ENCODE measurements at regions not wholly inside any gene's neighbourhood (a gene's known extent, or its start where the extent isn't known, plus 50 kb on each side); places are given as distances from the start of the nearest gene placed in this dataset.
A peak's percentile ranks its signal among the peaks of the same experiment; 100 is the strongest.

DNA sequence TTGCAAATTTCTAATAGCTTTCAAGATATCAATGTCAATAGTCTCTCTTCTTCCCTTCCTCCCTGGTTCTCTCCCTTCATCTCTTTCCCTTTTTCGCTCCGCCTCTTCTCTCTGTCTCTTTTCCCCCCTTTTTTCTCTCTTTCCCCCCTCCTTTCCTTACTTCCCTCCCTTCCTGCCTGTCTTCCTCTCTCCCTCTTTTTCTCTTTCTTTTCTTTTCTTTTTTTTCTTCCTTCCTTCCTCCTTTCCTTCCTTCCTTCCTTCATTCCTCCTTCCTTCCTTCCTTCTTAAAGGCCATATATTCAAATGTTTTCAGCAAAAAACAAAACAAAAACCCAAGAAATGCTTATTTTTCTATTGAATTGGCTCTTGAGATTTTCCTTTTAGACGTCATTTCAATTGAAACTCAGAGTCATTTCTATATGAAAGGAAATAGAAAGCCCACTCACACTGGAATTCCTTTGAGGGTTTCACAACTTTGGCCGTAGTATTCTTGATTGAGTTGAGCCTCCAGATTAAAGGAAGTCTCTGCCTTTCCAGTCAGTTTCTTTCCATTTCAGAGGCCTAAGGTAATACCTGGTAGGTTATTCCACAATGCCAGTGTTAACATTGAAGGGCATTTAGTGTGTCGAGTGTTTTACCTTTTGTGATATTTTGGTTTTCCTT, 551.5 kb downstream of the LMO4 start:
- DNase-seq (ENCODE audit: low spot score), result no peak

DNA sequence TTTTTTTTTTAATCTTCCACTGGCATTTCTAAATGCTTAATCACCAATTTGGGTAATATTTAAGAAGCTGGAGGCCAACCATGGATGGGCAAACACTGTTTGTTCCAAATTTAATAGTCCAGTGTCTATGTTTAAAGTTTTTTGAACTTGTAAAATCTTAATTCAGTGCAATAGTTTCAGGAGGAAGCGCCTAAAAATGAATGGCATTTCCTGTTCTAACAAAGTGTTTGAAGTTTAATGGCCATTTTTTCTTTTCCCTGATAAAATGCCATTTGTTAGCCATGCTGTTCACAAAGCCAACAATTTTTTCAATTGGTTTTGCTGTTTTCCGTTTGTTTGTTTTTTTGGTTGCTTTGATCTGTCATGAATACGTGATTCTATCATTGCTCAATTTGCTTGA, 552.1 kb downstream of the LMO4 start:
- DNase-seq (ENCODE audit: low spot score), result no peak

DNA sequence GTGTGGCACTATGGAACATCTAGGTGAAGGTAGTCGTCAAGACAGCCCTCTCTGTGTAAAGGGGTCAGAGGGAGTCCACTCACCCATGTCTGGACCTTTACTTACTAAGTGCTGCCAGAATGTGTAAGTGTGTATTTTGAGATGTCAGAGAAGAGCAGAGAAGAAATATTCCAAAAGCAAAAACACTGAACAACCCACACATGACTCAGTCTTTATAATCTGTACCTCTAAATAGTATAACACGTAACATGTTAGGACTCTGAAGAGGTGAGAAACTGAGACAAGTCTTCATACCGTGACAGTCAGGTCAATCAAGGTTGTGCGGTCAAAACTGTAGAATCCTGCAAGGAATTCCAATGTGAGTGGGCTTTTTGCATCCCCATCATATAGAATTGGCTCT, 555.2 kb downstream of the LMO4 start:
- DNase-seq (ENCODE audit: low spot score), result no peak

DNA sequence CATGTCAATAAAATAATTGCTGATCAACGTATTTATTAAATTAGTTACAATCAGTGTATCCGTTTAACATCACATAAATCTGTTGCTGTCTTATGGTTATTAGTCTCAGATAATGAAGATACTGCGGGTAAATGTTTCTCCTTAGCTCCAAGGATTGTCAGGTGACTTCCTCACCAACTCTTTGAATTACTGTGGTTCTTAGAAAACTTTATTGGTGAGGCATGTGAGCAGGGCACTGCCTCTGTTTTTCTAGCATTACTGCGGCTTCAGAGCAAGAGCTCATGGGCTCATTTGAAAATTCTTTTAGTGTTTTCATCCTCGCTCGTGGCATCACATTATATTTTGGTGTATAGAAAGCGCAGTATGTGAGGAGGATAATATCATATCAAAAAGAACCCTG, 555.9 kb downstream of the LMO4 start:
- DNase-seq (ENCODE audit: low spot score), result no peak

DNA sequence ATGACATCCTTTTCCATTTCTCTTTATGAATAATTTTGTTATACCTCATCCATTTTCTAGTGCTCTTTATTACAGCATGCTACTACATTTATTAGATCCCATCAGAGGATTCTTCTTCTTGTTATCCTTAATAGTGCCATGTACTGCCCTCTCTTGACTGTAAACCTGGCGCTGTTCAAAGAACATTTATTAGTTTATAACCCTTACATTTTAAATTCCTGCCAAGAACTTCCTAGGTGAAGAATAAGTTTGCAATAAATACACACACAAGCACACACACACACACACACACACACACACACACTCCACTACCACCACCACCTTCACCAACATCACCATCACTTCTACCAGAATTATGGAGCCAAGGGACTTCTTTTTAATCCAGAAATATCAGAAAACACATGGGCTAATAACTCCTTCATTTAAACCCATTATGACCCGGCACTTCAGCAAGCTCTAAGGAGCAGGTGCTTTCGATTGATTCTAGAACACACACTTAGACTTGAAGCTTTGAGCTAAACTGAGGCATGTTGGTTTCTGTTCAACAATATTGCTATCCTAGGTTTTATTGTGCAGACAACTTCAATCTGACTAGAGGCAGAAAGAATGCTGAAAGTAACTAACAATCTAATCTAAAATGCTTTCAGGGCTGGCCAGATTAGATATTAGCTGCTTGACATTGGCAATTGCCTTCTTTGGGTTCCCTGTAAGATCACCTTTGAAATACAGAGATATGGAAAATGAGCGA, 556.8 kb downstream of the LMO4 start:
- DNase-seq (ENCODE audit: low spot score), result no peak

DNA sequence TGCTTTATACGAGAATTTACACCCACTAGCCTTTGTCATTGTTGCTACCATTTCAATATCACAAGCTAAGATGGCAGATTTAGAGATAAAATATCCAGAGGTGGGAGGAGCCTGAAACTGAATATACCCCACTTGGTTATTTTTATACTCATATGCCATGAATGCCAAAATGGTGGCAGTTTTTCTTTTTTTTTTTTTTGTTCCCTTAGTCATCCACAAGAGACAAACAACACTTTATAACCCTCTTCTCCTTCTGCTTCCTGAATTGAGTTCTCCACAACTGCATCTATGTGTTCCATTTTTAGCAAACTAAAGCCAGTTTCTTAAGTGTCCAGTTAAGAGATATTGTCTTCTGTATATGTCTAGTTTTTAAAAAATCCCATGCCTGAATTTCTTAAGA, 558.4 kb downstream of the LMO4 start:
- DNase-seq (ENCODE audit: low spot score), result no peak

DNA sequence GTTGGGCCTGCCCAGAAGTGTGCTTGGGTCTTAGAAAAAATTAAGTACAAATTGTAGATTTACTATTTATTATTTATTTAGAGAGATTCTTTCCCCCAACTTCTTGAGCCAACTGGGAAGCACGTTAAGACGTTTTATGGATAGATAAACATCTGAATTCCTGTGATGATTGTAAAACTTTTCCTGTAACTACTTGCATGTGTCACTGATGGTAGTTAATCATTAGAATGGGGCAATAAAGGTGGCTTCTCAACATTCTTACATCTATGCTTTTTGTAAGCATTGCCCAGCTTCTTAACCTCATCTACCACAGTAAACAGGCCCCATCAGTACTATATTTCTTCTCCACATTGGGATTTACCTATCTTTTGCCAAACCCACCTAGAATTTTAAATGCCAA, 559.8 kb downstream of the LMO4 start:
- DNase-seq (ENCODE audit: low spot score), result peak; percentile 40

DNA sequence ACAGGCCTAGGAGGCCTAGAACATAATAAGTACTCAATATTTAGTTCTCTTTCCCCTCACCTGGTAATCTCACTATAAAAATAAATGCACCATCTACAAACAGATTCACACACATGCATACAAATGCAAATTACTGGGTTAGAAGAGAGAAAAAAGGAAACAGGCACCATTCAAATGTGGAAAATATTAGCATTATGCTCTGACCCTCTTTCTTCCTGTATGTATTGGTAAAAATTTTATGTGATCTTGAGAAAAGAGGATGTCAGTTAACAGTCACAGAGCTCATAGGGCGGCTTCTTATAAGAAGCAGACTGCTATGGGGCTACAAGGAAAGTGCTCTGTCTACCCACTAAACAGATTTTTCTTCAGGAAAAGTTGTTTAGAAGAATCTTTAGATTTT, 565.4 kb downstream of the LMO4 start:
- DNase-seq (ENCODE audit: low spot score), result no peak

DNA sequence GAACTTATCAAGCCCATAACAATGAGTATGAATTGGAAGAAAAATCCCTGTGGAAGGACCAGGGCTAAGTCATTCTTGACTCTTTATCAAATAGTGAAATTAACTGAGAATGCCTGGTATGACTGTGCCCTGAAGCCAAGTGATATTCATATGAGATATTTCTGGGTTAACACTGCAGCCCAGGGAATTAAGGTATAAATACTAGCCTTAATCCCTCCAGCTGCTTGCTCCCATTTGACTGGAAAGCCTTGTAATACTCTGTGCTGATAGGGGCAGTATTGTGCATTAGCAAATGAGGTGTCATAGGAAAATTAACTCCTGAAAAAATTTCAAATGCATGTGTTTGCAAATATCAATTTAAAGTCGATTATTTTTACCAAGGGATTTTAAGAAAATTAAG, 568.8 kb downstream of the LMO4 start:
- DNase-seq (ENCODE audit: low spot score), result no peak

DNA sequence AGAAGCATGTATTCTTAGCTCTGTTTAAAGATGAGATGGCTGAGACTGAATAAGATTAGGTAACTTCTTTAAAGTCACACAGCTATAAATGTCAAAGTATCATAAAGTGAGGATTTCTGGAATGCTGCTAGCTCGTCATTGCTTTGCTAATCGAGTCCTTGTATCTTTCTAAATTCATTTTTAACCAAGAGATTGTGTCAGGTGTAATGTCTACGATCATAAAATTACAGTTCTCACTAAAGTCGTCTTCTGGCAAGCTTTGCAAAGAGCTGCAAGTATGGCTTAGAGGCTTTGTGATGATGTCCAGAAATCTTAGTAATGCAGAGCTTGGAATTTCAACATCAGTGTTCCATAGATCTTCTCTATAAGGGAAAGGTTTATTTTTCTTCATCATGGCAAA, 569.8 kb downstream of the LMO4 start:
- no peak for DNase-seq (ENCODE audit: low spot score)

DNA sequence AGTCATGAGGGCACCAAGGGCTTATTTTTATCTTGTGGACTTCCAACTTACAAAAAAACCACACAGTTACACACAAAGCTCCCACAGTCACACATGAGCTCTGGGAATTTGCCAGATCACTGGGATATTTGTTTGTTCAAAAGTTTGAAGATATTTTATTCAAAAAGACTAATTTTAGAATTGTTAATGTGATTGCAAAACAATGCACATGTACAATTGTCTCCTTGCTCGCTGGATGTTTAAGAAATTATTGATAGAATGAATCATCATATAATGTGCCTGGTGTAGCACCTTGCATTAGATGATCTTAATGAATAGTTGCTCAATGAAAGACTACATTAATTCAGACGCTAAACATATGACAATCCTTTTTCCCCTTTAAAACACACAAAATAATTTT, 570.3 kb downstream of the LMO4 start:
- no peak for DNase-seq (ENCODE audit: low spot score)

DNA sequence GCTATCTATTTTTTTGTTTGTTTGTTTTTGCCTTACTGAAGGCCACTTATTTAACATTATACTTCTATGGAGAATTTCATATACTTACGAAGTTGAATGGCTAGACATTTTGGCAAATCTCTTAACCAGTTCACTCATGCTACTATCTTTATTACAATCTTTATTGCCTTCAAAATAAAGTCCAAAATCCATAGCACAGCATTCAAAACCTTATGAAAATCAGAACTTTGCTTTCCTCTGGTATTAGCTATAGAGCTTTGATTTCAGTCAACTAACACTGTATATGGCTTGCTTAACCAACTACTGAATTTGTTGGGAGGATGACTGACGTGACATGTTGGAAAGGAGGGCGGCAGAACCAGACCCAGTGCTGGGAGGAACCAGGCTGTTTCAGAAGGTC, 571.1 kb downstream of the LMO4 start:
- no peak for DNase-seq (ENCODE audit: low spot score)

DNA sequence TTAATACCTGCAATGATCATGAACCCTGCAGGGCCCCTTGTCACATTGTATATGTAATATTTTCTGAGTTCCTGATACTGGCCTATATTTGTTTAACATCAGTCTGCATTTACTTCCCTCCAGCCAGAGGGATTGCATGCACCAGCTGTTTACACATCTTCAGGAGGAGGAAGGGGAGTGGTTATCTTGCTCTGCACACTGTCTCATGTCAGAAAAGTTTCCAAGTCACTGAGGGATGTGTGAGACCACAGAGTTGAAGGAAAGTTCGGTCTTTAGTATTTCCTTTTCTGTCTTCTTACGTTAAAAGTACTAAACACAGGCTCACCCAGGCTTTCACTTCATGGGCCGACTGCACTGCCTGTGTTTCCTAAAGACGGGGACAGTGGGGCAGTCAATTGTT, 574.1 kb downstream of the LMO4 start:
- DNase-seq (ENCODE audit: low spot score), result peak; percentile 23

DNA sequence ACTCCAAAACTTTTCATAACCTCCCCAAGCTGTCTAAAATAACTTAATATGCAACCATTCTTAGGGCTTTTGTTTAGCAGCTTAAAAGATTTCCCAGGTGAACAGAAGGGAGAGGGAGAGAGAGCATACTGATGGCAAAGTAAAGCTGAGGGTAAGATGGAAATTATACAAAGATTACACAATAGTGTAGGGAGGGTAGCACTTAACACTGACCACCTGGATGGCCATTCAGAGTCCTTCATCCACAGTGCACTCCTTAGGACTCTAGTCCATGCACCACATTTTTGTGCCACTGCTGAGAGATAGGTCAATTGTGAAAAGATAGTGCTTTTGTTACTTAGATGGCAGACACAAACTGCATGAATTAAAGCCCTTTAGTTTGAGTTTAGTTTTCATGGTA, 574.6 kb downstream of the LMO4 start:
- DNase-seq (ENCODE audit: low spot score), result no peak

DNA sequence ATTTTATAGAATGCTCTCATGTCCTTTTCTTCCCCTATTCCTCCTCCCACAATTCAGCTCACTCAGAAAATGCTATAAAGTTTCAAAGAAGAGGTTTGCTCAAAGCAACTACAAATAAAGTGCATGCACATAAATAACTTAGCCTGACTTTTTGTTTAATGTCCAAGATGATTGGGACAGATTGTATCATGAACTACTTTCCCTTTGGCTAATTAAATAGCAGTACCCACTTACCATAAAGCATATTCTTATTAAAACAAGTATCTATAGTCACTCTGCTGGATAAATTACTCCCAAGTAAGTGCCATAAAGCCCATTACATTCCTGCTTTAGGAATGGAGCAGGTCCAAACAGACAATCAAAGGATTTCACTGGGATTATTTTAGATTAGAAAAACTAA, 576.0 kb downstream of the LMO4 start:
- DNase-seq (ENCODE audit: low spot score), result no peak

DNA sequence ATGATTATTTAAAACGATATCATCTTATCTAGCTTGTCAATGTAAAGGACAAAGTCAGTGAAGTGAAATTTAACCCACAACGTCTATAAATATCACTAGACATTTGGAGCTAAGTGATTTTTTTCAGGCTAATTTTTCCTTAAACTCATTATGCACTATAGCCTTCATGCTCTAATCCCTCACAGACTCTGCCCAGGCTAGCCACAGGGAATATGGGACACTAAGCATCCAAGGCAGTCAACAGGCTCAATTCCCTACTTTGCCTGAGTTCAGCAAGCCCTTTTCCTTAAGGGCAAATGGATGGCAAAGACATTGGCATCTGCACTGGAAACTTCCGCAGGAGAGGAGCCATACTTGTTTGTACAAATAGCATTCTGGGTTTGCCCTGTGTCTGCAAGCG, 577.0 kb downstream of the LMO4 start:
- DNase-seq (ENCODE audit: low spot score), result no peak

DNA sequence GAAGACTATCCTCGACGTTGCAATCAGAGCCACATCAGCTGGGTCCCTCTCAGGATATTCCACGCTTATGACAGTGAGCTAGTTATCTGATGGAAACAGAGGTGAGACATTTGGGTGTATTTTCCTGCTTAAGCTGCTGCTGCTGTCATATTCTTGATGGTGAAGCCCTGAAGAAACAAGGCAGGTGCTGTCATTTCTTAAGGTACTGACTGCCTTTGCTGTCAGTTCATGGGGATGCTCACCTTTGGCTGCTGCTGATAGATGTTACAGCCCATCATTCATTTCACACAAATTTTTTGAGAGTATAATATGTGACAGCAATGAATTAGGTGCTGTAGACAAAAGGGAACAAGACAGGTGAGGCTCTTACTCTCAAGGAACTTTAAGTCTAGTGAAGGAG, 577.4 kb downstream of the LMO4 start:
- DNase-seq (ENCODE audit: low spot score), result no peak

DNA sequence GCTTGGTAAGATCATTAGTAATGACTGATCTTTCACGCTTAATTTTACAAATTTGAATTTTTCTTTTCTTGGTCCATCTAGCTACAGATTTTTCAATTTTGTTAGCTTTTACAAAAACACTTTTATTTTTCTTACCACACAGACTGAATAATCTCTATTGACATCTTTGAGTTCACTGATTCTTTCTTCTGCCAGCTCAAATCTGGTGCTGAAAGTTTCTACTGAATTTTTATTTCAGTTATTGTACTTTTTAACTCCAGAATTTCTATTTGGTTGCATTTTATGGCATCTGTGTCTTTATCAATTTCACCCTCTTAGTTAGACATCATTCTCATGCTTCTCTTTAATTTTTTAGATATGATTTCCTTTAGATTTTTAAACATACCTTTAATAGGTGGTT, 584.7 kb downstream of the LMO4 start:
- DNase-seq (ENCODE audit: low spot score), result no peak

DNA sequence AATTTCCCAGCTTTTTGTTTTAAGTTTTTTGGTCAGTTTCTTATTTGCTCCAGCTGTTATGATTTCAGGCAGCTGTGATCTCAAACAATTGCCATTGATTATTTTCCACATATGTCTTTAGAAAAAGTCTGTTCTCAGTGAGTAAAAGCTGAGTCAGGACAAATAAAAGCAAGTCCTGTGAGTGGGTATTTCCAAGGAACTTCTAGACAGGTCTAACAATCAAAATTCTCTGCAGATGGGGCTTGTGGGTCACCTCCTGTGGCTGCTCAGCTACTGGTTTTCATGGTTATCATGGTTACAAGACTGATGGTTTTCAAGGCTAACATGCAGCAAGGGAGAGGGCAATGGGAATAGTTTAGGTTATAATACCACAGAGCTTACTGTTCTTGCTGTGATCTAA, 585.7 kb downstream of the LMO4 start:
- DNase-seq (ENCODE audit: low spot score), result no peak

DNA sequence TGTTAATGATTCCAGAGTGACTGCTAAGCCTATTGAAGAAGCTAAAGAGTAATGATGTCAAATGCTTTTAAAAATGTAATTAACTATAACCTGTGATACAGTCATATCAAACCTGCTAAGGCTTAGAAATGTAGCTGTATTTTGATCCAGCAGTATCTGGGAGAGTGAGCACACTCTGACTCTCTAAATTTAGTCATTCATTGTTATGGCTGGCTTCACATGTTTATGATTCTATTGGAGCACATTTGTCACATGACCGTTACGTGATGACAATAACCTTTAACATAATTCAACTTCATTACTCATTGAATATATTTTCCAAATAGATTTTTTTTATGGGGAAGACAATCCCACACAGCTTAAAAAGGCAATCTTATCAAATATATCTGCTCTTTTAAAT, 587.1 kb downstream of the LMO4 start:
- DNase-seq (ENCODE audit: low spot score), result no peak

DNA sequence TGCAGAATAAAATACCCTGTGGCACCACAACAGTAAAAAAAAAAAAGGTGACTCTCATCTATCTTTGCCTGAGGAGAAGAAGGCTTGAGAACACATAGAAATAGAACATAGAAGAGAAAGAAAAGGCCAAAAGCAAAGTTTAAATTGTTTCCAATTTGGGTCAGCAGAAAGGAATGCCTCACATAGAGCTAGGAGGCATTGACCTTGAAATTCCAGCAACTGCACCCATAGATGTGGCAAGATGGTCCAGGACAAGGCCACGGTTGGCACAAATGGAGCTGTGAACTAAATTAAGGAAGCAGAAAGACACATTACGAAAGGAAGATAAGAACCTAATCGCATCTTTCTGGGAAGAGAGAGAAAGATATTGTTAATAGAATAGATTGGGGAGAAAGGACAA, 588.3 kb downstream of the LMO4 start:
- DNase-seq (ENCODE audit: low spot score), result no peak

DNA sequence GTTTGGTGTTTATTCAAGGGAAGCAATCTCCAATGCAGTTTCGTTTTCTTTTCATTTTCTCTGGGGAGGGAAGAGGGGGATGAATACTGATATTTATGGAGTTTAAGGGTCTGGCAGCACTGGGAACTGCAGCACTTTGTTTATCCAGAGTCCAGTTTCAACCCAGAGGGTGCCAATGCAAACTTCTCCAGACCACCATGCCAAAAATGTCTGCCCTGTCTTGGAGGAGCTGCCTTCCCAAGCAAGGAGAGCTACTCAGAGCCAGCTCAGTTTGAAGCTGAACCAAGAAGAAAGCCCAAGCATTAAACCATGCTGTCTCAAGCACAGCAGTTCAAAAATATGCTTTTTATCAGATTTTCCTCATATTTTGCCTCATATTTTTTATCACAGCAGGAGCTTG, 589.7 kb downstream of the LMO4 start:
- no peak for DNase-seq (ENCODE audit: low spot score)

DNA sequence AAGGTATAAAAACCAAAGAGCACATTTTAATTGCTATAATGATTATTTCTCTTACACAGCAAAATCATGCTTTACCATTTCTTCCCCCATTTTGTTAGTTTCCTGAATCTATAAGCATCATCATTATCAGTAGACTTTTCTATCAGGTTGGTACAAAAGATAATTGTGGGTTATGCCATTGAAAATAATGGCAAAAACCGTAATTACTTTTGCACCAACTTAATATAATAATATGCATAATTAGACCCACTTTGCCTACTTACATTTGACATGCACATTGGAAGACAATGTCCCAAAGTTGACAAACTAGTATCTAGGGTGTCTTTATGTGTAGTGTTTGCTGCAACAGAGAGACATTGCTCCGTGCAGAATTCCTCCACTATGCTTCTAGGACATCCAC, 594.2 kb downstream of the LMO4 start:
- no peak for DNase-seq (ENCODE audit: low spot score)

DNA sequence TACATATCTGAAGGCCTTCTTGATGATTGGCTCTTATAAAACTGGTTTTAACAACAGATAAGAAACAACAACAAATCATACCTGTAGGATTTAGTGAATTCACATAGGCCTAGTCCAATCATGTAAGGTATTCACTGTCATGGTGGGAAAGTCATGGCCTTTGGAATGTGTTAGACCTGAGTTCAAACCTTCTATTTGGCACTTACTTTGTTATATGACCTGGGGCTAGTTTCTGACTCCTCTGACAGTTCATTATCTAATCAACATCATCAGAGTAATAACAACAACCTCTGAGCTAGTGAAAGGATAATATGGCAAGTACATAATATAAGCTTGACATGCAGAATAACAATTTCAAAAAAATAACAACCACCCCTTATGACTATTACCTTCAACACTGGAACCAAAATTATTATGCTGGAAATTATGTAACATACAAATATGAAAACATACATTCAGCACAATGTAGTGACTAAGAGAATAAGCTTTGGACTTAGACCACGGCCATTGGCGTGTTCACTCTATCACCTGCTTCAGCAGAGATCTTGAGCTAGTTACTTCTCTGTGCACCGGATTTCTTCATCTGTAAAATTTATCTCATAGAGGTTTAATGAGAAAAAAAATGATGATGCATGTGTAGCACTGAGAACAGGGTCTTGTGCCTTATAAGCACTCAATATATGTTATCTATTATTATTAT, 597.6 kb downstream of the LMO4 start:
- DNase-seq (ENCODE audit: low spot score), result no peak
